HFFc6 (cell line): ENCODE measurements at regions not wholly inside any gene's neighbourhood (a gene's known extent, or its start where the extent isn't known, plus 50 kb on each side); places are given as distances from the start of the nearest gene placed in this dataset.

Experiments
- DNase-seq: peaks from one replicate; pipeline ENCODE4 v3.0.0-alpha.2; 2018
- H3K27ac Mint-ChIP-seq: 2 replicates; pipeline ENCODE4 v1.8.0; 2020; ENCODE audit warnings: mild to moderate bottlenecking, mixed read lengths
- H3K27me3 Mint-ChIP-seq: 2 replicates; pipeline ENCODE4 v1.8.0; 2021; ENCODE audit warnings: mild to moderate bottlenecking, moderate library complexity, mixed read lengths; ENCODE audit not compliant: insufficient read depth
- H3K36me3 Mint-ChIP-seq: 2 replicates; pipeline ENCODE4 v1.8.0; 2021; ENCODE audit warnings: low read depth, mixed read lengths
- H3K4me1 Mint-ChIP-seq: 2 replicates; pipeline ENCODE4 v1.8.0; 2020; ENCODE audit warnings: low read depth, mixed read lengths
- H3K4me3 Mint-ChIP-seq: 2 replicates; pipeline ENCODE4 v1.8.0; 2020; ENCODE audit warnings: mild to moderate bottlenecking, moderate library complexity, mixed read lengths
- H3K9me3 Mint-ChIP-seq: 2 replicates; pipeline ENCODE4 v1.8.0; 2020; ENCODE audit warnings: mild to moderate bottlenecking, mixed read lengths
- TF ChIP-seq, protein P1 (sequence below): fragments of 200-600 bp; sonication (generic); IDR thresholded peaks from 2 replicates; pipeline ENCODE4 v1.5.0; 2021; ENCODE audit warnings: antibody characterized with exemption, mild to moderate bottlenecking

DNA sequence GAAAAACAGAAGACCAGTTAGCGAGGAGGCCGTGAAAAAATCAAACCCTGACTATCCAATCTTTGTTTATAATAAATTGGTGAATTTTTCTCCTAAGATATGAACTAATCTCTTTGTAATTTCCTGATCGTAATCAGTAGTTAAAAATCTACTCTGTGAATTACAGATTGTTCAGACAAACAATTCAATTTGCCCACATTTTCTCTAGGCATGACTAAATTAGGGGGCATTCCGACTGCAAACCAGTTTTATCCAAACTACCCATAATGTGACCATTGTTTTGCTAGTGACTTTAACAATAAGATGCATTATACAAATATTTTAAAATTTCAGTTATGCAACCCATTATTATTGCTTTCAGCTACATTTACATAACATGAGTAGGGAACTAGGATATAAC, 546.9 kb upstream of the ADAMTS5 start:
- H3K27ac Mint-ChIP-seq: no peak overlapping the region
- peak; percentile 20 for DNase-seq
- peaks cover 21% of the 10 kb centered on the region for H3K36me3 Mint-ChIP-seq
- no peak overlapping the region for H3K4me3 Mint-ChIP-seq
- peaks cover 1% of the 10 kb centered on the region; the same call in 1 of the 2 replicates for H3K27me3 Mint-ChIP-seq
- peaks cover 22% of the 10 kb centered on the region for H3K9me3 Mint-ChIP-seq
- TF ChIP-seq, protein P1, sequence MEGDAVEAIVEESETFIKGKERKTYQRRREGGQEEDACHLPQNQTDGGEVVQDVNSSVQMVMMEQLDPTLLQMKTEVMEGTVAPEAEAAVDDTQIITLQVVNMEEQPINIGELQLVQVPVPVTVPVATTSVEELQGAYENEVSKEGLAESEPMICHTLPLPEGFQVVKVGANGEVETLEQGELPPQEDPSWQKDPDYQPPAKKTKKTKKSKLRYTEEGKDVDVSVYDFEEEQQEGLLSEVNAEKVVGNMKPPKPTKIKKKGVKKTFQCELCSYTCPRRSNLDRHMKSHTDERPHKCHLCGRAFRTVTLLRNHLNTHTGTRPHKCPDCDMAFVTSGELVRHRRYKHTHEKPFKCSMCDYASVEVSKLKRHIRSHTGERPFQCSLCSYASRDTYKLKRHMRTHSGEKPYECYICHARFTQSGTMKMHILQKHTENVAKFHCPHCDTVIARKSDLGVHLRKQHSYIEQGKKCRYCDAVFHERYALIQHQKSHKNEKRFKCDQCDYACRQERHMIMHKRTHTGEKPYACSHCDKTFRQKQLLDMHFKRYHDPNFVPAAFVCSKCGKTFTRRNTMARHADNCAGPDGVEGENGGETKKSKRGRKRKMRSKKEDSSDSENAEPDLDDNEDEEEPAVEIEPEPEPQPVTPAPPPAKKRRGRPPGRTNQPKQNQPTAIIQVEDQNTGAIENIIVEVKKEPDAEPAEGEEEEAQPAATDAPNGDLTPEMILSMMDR: no peak
- H3K4me1 Mint-ChIP-seq: peaks cover 56% of the 10 kb centered on the region

DNA sequence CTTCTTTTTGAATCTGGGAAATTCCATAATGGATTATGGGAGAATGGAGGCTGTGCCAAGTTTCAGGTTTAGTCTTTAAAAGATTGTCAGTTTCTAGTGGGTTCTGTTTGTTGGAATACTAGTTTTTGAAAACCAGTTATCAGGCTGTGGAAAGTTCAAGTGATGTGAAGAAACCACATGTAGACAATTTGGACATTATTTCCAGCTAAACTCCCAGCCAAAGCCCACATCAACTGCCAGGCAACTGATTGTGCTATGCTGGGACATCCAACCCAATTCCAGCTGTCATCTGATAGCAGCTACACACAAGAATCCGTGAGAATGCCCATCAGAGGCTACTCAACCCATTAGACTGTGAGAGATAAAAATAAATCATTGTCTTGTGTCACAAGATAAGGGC, 546.1 kb upstream of the ADAMTS5 start:
- no peak for DNase-seq
- H3K9me3 Mint-ChIP-seq: peaks cover 16% of the 10 kb centered on the region
- no peak overlapping the region for H3K4me3 Mint-ChIP-seq
- TF ChIP-seq, protein P1: no peak
- H3K27me3 Mint-ChIP-seq: peaks cover 1% of the 10 kb centered on the region; the same call in 1 of the 2 replicates
- H3K4me1 Mint-ChIP-seq: peaks cover 55% of the 10 kb centered on the region
- peaks cover 15% of the 10 kb centered on the region for H3K36me3 Mint-ChIP-seq
- no peak overlapping the region for H3K27ac Mint-ChIP-seq

DNA sequence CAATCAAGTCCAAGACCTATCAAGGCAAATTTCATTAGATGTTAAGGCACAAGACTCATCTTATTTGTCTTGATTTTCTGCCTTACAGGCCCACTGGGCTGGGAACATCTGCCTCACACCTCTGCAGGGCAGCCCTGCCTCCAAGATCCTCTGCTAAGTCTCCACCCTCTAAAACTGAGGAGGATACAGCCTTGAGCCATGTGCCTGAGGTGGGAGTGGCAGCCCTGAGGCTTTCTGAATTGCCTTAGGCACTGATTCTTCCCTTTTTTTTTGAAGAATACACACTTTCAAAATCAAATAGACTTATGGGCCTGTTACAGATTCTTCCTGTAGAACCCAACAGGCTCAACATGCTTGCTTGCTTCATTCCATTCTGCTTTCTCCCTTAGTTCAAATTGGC, 544.3 kb upstream of the ADAMTS5 start:
- peaks cover 64% of the 10 kb centered on the region for H3K4me1 Mint-ChIP-seq

DNA sequence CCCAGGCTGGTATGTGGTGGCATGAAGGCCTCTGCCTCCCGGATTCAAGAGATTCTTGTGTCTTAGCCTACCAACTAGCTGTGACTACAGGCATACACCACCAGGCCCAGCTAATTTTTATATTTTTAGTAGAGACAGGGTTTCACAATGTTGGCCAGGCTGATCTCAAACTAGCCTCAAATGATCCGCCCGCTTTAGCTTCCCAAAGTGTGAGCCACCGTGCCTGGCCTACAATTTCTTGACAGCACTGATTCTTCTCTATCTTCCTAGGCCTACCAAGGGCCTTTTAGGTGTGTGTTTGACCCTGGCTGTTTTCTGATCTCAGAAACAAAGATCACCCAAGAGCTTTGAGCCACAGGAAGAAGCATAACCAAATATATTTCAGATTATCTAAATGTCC, 540.8 kb upstream of the ADAMTS5 start:
- Mint-ChIP-seq H3K27me3 (peaks cover 1% of the 10 kb centered on the region; the same call in 1 of the 2 replicates), H3K36me3 (peaks cover 4% of the 10 kb centered on the region; the same call in 1 of the 2 replicates), H3K4me3 (no peak overlapping the region), H3K27ac (no peak overlapping the region; the same call in 1 of the 2 replicates), H3K4me1 (peaks cover 55% of the 10 kb centered on the region), H3K9me3 (no peaks in the 10 kb centered on the region)
- DNase-seq: no peak
- TF ChIP-seq, protein P1: no peak

More for the DNA sequence above, 544.3 kb upstream of the ADAMTS5 start:
- no peak for DNase-seq
- H3K4me3 Mint-ChIP-seq: no peak overlapping the region
- no peaks in the 10 kb centered on the region for H3K9me3 Mint-ChIP-seq
- peaks cover 1% of the 10 kb centered on the region; the same call in 1 of the 2 replicates for H3K27me3 Mint-ChIP-seq
- H3K27ac Mint-ChIP-seq: no peak overlapping the region
- TF ChIP-seq, protein P1: no peak
- peaks cover 4% of the 10 kb centered on the region; the same call in 1 of the 2 replicates for H3K36me3 Mint-ChIP-seq

DNA sequence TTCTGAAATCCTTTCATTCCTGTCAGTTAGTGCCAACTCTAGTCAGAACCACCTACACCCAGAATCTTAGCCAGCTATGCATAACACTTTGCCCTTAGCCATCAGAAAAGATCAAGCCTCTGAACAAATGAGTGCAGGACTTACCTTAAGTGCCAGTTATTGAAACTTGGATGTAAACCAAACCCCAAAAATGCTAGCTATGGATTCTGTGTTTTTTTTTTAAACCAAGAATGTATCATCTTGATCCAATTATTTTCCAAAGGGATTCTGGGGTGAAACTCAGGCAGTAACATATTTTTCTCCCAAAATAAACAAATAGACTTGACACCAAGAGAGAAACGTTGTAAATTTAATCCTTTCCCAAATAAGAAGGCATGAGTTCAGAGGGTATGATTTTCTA, 538.6 kb upstream of the ADAMTS5 start:
- H3K9me3 Mint-ChIP-seq: no peaks in the 10 kb centered on the region
- peak overlapping the region; percentile 20; the same call in 1 of the 2 replicates for H3K4me3 Mint-ChIP-seq
- peak overlapping the region; percentile 1 for H3K27ac Mint-ChIP-seq
- peaks cover 1% of the 10 kb centered on the region; the same call in 1 of the 2 replicates for H3K27me3 Mint-ChIP-seq
- no peaks in the 10 kb centered on the region; the same call in none of the 2 replicates for H3K36me3 Mint-ChIP-seq
- TF ChIP-seq, protein P1: no peak
- peaks cover 40% of the 10 kb centered on the region for H3K4me1 Mint-ChIP-seq
- peak; percentile 76 for DNase-seq

DNA sequence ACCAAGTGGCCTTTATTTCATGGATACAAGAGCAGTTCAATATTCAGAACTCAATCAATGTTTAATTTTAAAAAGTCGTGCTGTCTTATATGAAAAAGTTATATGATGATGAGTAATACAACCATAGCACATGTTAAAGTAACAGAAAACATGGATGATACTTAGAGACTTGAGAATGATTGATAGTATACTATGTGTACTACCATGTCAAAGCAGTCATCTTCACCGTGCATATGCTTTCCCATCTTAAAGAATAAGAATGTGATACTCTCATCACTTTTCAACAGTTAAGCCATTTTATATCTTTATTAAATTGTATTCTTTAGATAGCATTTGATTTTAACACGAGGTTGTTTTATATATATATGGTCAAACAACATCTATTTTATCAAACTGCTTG, 535.9 kb upstream of the ADAMTS5 start:
- TF ChIP-seq, protein P1: no peak
- no peaks in the 10 kb centered on the region for H3K9me3 Mint-ChIP-seq
- H3K4me1 Mint-ChIP-seq: peaks cover 33% of the 10 kb centered on the region

More for the DNA sequence above, 535.9 kb upstream of the ADAMTS5 start:
- Mint-ChIP-seq H3K27me3 (no peaks in the 10 kb centered on the region), H3K4me3 (no peak overlapping the region), H3K27ac (no peak overlapping the region), H3K36me3 (no peaks in the 10 kb centered on the region; the same call in 1 of the 2 replicates)
- DNase-seq: no peak
